ENCODE measurements at regions not wholly inside any gene's neighbourhood (a gene's known extent, or its start where the extent isn't known, plus 50 kb on each side); places are given as distances from the start of the nearest gene placed in this dataset.

- DNase-seq = no peak
These were observed 396.0 kb upstream of the C2CD4B start for GRCh38 chr15:62561059-62561519.

GRCh38 chr15:62561571-62561970 is 396.5 kb upstream of the C2CD4B start:
- no peak for DNase-seq

- DNase-seq = no peak
These were observed 400.0 kb upstream of the C2CD4B start for GRCh38 chr15:62564886-62565633.

- no peak for DNase-seq
These were observed 400.5 kb upstream of the C2CD4B start for GRCh38 chr15:62565634-62566026.

- no peak for DNase-seq
These were observed 401.2 kb upstream of the C2CD4B start for GRCh38 chr15:62566248-62566647.

GRCh38 chr15:62567501-62567900 is 402.4 kb upstream of the C2CD4B start:
- no peak for DNase-seq

- no peak for DNase-seq
These were observed 402.9 kb upstream of the C2CD4B start for GRCh38 chr15:62568004-62568403.

- DNase-seq = no peak
These were observed 403.6 kb upstream of the C2CD4B start for GRCh38 chr15:62568702-62569101.

- no peak for DNase-seq
These were observed 404.6 kb upstream of the C2CD4B start for GRCh38 chr15:62569460-62570404.

GRCh38 chr15:62570405-62570783 is 405.3 kb upstream of the C2CD4B start:
- no peak for DNase-seq

- no peak for DNase-seq
These were observed 406.0 kb upstream of the C2CD4B start for GRCh38 chr15:62571072-62571471.

- DNase-seq = no peak
These were observed 407.7 kb upstream of the C2CD4B start for GRCh38 chr15:62572797-62573196.

- DNase-seq = no peak
These were observed 408.8 kb upstream of the C2CD4B start for GRCh38 chr15:62573876-62574275.

GRCh38 chr15:62578546-62578945 is 413.5 kb upstream of the C2CD4B start:
- no peak for DNase-seq

- no peak for DNase-seq
These were observed 413.9 kb upstream of the C2CD4B start for GRCh38 chr15:62578960-62579359.

- no peak for DNase-seq
These were observed 414.8 kb upstream of the C2CD4B start for GRCh38 chr15:62579842-62580241.

GRCh38 chr15:62582580-62582979 is 417.5 kb upstream of the C2CD4B start:
- no peak for DNase-seq

- no peak for DNase-seq
These were observed 419.5 kb upstream of the C2CD4B start for GRCh38 chr15:62584301-62585235.

- DNase-seq = no peak
These were observed 424.0 kb upstream of the C2CD4B start for GRCh38 chr15:62588938-62589670.

GRCh38 chr15:62591842-62592838 is 427.1 kb upstream of the C2CD4B start:
- DNase-seq = no peak

GRCh38 chr15:62592920-62593319 is 427.8 kb upstream of the C2CD4B start:
- DNase-seq = no peak

All from activated CD4-positive, alpha-beta T cell treated with anti-CD3 and anti-CD28 coated beads, Interleukin-2, Interleukin-6, amounts not matched to agents 100 ng/mL and 50 ng/mL, durations not matched to agents 16 hours and 8 hours (primary cell).